ENCODE measurements at regions not wholly inside any gene's neighbourhood (a gene's known extent, or its start where the extent isn't known, plus 50 kb on each side); places are given as distances from the start of the nearest gene placed in this dataset.

DNA sequence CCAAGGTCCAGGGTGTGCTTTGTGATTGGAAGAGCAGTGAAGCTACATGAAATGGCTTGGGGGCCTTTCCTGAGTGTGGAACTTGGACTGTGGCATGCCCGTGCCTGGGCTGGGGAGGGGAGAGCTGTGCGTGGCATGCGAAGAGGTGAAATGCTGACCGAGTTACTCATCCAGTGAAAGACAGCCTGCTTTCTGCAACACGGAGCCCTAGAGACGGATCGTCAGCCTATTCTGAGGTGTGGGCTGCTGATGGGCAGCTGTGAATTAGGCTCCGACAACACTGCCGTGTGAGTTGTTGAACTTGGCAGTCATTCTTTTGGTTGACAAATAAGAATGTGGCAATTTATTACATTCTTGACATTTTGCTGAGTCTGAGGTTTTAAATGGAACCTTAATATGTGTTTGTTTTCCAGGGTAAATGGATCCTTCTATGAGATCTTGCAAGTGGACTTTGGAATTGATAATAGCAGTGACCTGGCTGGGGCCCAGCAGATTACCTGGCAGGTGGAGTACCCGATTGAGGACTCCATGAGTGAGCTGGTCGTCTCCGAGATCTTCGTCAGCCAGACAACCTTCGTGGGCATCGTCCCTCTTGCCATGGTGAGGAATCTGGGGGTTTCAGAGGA lies 453.9 kb downstream of the AACS start:
- DNase-seq (ENCODE audit: low spot score): no peak
- in situ Hi-C loops (cut with MboI; ENCODE audit: low pct_unique_long_range_greater_than_20kb, low sequenced_read_pairs, unreplicated experiment): no loop called here
- TF ChIP-seq, protein P1, sequence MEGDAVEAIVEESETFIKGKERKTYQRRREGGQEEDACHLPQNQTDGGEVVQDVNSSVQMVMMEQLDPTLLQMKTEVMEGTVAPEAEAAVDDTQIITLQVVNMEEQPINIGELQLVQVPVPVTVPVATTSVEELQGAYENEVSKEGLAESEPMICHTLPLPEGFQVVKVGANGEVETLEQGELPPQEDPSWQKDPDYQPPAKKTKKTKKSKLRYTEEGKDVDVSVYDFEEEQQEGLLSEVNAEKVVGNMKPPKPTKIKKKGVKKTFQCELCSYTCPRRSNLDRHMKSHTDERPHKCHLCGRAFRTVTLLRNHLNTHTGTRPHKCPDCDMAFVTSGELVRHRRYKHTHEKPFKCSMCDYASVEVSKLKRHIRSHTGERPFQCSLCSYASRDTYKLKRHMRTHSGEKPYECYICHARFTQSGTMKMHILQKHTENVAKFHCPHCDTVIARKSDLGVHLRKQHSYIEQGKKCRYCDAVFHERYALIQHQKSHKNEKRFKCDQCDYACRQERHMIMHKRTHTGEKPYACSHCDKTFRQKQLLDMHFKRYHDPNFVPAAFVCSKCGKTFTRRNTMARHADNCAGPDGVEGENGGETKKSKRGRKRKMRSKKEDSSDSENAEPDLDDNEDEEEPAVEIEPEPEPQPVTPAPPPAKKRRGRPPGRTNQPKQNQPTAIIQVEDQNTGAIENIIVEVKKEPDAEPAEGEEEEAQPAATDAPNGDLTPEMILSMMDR (IDR thresholded peaks at IDR 0.05; ENCODE audit: extremely low read depth, insufficient read depth, missing control alignments): no peak

DNA sequence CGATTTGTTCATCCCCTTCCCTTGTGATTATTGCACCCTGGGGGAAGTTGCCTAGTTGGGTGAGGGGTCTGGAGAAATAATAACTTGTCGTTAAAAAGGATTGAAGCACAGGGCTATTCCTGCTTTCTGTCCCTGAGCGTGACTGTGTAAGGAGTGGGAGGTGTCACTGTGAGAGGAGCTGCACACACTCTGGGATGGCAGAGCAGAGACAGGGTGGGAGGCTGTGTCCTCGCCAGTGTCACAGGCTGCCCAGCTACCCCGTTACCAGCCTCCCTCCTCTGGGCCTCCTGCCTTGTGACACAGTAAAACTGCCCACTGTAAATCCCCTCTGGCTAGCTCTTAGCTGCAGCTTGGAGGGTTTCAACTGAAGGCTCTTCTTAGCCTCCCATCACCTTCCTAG lies 460.6 kb downstream of the AACS start:
- in situ Hi-C loops (cut with MboI; ENCODE audit: low pct_unique_long_range_greater_than_20kb, low sequenced_read_pairs, unreplicated experiment): no loop called here

DNA sequence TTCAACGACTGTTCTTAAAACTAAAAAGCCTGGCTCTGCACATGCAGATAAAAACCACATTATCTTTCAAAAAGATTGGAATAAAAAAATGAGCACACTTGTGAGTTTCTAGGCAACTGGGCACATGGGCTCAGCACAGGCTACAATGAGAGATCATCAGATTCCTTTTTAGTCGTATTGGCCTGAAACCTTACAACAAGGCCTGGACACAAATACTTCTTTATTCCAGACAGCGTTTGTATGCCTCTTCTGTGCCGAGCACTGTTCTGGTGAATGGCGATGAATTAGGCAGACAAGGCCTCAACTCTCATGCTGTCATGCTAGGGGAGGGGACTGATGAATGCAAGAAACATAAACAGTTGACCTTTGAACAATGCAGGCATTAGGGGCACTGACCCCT lies 463.0 kb downstream of the AACS start:
- in situ Hi-C loops (cut with MboI; ENCODE audit: low pct_unique_long_range_greater_than_20kb, low sequenced_read_pairs, unreplicated experiment): no loop called here
- TF ChIP-seq, protein P1 (IDR thresholded peaks at IDR 0.05; ENCODE audit: extremely low read depth, insufficient read depth, missing control alignments): no peak
- no peak for DNase-seq (ENCODE audit: low spot score)

More for the DNA sequence above, 460.6 kb downstream of the AACS start:
- DNase-seq (ENCODE audit: low spot score): no peak
- TF ChIP-seq, protein P1 (IDR thresholded peaks at IDR 0.05; ENCODE audit: extremely low read depth, insufficient read depth, missing control alignments): no peak

DNA sequence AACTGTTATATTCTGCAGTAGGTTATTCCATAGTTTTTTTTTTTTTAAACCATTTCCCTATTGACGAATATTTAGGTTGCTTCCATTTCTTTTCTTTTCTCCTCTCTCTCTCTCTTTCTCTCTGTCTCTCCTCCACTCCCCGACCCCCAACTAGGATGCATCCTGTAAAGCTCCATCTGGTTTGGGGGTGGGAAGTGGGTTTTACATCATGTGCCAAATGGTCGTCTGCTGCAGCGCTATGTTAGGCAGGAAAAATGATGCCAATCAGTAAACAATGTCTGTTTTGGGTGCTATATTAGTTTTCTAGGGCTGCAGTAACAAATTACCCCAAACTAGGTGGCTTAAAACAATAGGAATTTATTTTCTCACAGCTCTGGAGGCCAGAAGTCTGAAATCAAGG lies 465.0 kb downstream of the AACS start:
- no peak for DNase-seq (ENCODE audit: low spot score)
- TF ChIP-seq, protein P1 (IDR thresholded peaks at IDR 0.05; ENCODE audit: extremely low read depth, insufficient read depth, missing control alignments): no peak
- in situ Hi-C loops (cut with MboI; ENCODE audit: low pct_unique_long_range_greater_than_20kb, low sequenced_read_pairs, unreplicated experiment): no loop called here

DNA sequence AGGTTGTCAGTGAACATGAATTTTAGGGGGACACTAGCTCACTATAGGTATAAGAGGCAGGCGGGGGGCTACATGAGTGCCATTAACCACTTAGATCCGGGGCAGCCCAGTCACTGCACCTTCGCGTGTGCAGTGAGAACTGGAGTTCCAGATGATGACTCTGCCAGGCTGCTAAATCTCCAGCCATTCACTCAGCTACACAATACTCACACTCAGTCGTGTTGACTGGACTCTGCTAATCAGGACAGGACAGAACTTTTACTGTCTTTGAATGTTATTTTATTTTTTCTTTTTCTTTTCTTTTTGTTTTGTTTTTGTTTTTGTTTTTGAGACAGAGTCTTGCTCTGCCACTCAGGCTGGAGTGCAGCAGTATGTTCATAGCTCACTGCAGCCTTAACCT lies 465.6 kb downstream of the AACS start:
- no peak for DNase-seq (ENCODE audit: low spot score)
- in situ Hi-C loops (cut with MboI; ENCODE audit: low pct_unique_long_range_greater_than_20kb, low sequenced_read_pairs, unreplicated experiment): no loop called here
- TF ChIP-seq, protein P1 (IDR thresholded peaks at IDR 0.05; ENCODE audit: extremely low read depth, insufficient read depth, missing control alignments): no peak

DNA sequence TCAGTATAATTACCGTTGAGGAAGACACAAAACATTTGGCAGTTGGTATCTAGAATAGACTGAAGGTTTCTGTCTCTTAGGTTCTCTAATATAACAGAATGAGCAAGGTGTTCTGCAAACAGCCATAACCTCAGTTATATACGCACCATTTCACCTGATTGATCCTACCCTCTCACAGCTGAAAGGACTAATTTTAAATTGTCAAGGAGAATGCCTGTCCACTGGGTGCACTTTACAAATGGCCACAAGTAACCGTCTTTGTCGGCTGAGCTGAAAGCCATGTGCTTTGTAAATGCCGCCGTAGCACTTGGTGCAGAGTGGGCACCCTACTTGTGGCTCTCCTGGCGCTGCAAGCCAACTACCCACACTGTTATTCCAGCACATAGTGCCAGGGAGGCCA lies 466.3 kb downstream of the AACS start:
- TF ChIP-seq, protein P1 (IDR thresholded peaks at IDR 0.05; ENCODE audit: extremely low read depth, insufficient read depth, missing control alignments): no peak
- no peak for DNase-seq (ENCODE audit: low spot score)
- in situ Hi-C loops (cut with MboI; ENCODE audit: low pct_unique_long_range_greater_than_20kb, low sequenced_read_pairs, unreplicated experiment): no loop called here

All from GM13977 (cell line).